22Rv1 (cell line): ENCODE measurements at regions not wholly inside any gene's neighbourhood (a gene's known extent, or its start where the extent isn't known, plus 50 kb on each side); places are given as distances from the start of the nearest gene placed in this dataset.

Experiments
- ZFX ChIP-seq: fragments of 450-650 bp; IDR thresholded peaks from 2 replicates; pipeline ENCODE4 v1.6.1; 2017; ENCODE audit warnings: antibody characterized with exemption, borderline replicate concordance
- TF ChIP-seq, protein P1 (sequence below): fragments of 450-650 bp; IDR thresholded peaks from 2 replicates; pipeline ENCODE4 v1.5.1; 2017; ENCODE audit warnings: mild to moderate bottlenecking

GRCh38 chr7:155901176-155901575 is 88.9 kb upstream of the SHH start:
- TF ChIP-seq, protein P1, sequence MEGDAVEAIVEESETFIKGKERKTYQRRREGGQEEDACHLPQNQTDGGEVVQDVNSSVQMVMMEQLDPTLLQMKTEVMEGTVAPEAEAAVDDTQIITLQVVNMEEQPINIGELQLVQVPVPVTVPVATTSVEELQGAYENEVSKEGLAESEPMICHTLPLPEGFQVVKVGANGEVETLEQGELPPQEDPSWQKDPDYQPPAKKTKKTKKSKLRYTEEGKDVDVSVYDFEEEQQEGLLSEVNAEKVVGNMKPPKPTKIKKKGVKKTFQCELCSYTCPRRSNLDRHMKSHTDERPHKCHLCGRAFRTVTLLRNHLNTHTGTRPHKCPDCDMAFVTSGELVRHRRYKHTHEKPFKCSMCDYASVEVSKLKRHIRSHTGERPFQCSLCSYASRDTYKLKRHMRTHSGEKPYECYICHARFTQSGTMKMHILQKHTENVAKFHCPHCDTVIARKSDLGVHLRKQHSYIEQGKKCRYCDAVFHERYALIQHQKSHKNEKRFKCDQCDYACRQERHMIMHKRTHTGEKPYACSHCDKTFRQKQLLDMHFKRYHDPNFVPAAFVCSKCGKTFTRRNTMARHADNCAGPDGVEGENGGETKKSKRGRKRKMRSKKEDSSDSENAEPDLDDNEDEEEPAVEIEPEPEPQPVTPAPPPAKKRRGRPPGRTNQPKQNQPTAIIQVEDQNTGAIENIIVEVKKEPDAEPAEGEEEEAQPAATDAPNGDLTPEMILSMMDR, result no peak
- TF ChIP-seq ZFX, result no peak
